ENCODE measurements at regions not wholly inside any gene's neighbourhood (a gene's known extent, or its start where the extent isn't known, plus 50 kb on each side); places are given as distances from the start of the nearest gene placed in this dataset.

- Histone ChIP-seq H3K9ac (ENCODE audit: low read depth, low read length) (no peak overlapping the region), H3K4me1 (ENCODE audit: insufficient read depth, low read length) (no peaks in the 10 kb centered on the region), H3K9me3 (ENCODE audit: control insufficient read depth, insufficient read depth, low read length) (no peaks in the 10 kb centered on the region; the same call in 1 of the 2 replicates), H3K36me3 (ENCODE audit: insufficient read depth, low read length) (no peaks in the 10 kb centered on the region)
Measured at GRCh38 chr2:147525819-147526489, 318.9 kb upstream of the ACVR2A start.

- Histone ChIP-seq H3K9me3 (ENCODE audit: control insufficient read depth, insufficient read depth, low read length) (no peaks in the 10 kb centered on the region), H3K4me1 (ENCODE audit: insufficient read depth, low read length) (no peaks in the 10 kb centered on the region), H3K9ac (ENCODE audit: low read depth, low read length) (no peak overlapping the region), H3K36me3 (ENCODE audit: insufficient read depth, low read length) (no peaks in the 10 kb centered on the region)
Measured at GRCh38 chr2:147524912-147525311, 319.9 kb upstream of the ACVR2A start.

- H3K36me3 ChIP-seq (ENCODE audit: insufficient read depth, low read length): no peaks in the 10 kb centered on the region
- H3K9me3 ChIP-seq (ENCODE audit: control insufficient read depth, insufficient read depth, low read length): no peaks in the 10 kb centered on the region
- H3K4me1 ChIP-seq (ENCODE audit: insufficient read depth, low read length): no peaks in the 10 kb centered on the region
- no peak overlapping the region for H3K9ac ChIP-seq (ENCODE audit: low read depth, low read length)
Measured at GRCh38 chr2:147523415-147523814, 321.4 kb upstream of the ACVR2A start.

- no peaks in the 10 kb centered on the region for H3K9me3 ChIP-seq (ENCODE audit: control insufficient read depth, insufficient read depth, low read length)
- H3K36me3 ChIP-seq (ENCODE audit: insufficient read depth, low read length): no peaks in the 10 kb centered on the region
- no peak overlapping the region for H3K9ac ChIP-seq (ENCODE audit: low read depth, low read length)
- no peaks in the 10 kb centered on the region for H3K4me1 ChIP-seq (ENCODE audit: insufficient read depth, low read length)
Measured at GRCh38 chr2:147521936-147522335, 322.9 kb upstream of the ACVR2A start.

GRCh38 chr2:147520817-147521216, 324.0 kb upstream of the ACVR2A start:
- Histone ChIP-seq H3K9me3 (ENCODE audit: control insufficient read depth, insufficient read depth, low read length) (no peaks in the 10 kb centered on the region), H3K9ac (ENCODE audit: low read depth, low read length) (no peak overlapping the region), H3K36me3 (ENCODE audit: insufficient read depth, low read length) (no peaks in the 10 kb centered on the region), H3K4me1 (ENCODE audit: insufficient read depth, low read length) (no peaks in the 10 kb centered on the region)

- Histone ChIP-seq H3K4me1 (ENCODE audit: insufficient read depth, low read length) (no peaks in the 10 kb centered on the region), H3K9me3 (ENCODE audit: control insufficient read depth, insufficient read depth, low read length) (no peaks in the 10 kb centered on the region), H3K36me3 (ENCODE audit: insufficient read depth, low read length) (no peaks in the 10 kb centered on the region), H3K9ac (ENCODE audit: low read depth, low read length) (no peak overlapping the region)
Measured at GRCh38 chr2:147519178-147519577, 325.7 kb upstream of the ACVR2A start.

- no peaks in the 10 kb centered on the region for H3K9me3 ChIP-seq (ENCODE audit: control insufficient read depth, insufficient read depth, low read length)
- H3K4me1 ChIP-seq (ENCODE audit: insufficient read depth, low read length): no peaks in the 10 kb centered on the region; the same call in 1 of the 2 replicates
- H3K36me3 ChIP-seq (ENCODE audit: insufficient read depth, low read length): no peaks in the 10 kb centered on the region
- H3K9ac ChIP-seq (ENCODE audit: low read depth, low read length): no peak overlapping the region
Measured at GRCh38 chr2:147515213-147515612, 329.6 kb upstream of the ACVR2A start.

GRCh38 chr2:147512206-147512605, 332.6 kb upstream of the ACVR2A start:
- Histone ChIP-seq H3K4me1 (ENCODE audit: insufficient read depth, low read length) (no peaks in the 10 kb centered on the region; the same call in 1 of the 2 replicates), H3K9ac (ENCODE audit: low read depth, low read length) (no peak overlapping the region), H3K36me3 (ENCODE audit: insufficient read depth, low read length) (no peaks in the 10 kb centered on the region), H3K9me3 (ENCODE audit: control insufficient read depth, insufficient read depth, low read length) (no peaks in the 10 kb centered on the region)

GRCh38 chr2:147511491-147511948, 333.3 kb upstream of the ACVR2A start:
- Histone ChIP-seq H3K9me3 (ENCODE audit: control insufficient read depth, insufficient read depth, low read length) (no peaks in the 10 kb centered on the region), H3K9ac (ENCODE audit: low read depth, low read length) (no peak overlapping the region), H3K36me3 (ENCODE audit: insufficient read depth, low read length) (no peaks in the 10 kb centered on the region), H3K4me1 (ENCODE audit: insufficient read depth, low read length) (no peaks in the 10 kb centered on the region; the same call in 1 of the 2 replicates)

GRCh38 chr2:147509821-147510220, 335.0 kb upstream of the ACVR2A start:
- no peaks in the 10 kb centered on the region for H3K9me3 ChIP-seq (ENCODE audit: control insufficient read depth, insufficient read depth, low read length)
- H3K4me1 ChIP-seq (ENCODE audit: insufficient read depth, low read length): no peaks in the 10 kb centered on the region; the same call in 1 of the 2 replicates
- H3K36me3 ChIP-seq (ENCODE audit: insufficient read depth, low read length): no peaks in the 10 kb centered on the region
- no peak overlapping the region for H3K9ac ChIP-seq (ENCODE audit: low read depth, low read length)

- no peak overlapping the region for H3K9ac ChIP-seq (ENCODE audit: low read depth, low read length)
- H3K4me1 ChIP-seq (ENCODE audit: insufficient read depth, low read length): no peaks in the 10 kb centered on the region
- no peaks in the 10 kb centered on the region for H3K36me3 ChIP-seq (ENCODE audit: insufficient read depth, low read length)
- no peaks in the 10 kb centered on the region for H3K9me3 ChIP-seq (ENCODE audit: control insufficient read depth, insufficient read depth, low read length)
Measured at GRCh38 chr2:147506889-147507288, 337.9 kb upstream of the ACVR2A start.

- Histone ChIP-seq H3K4me1 (ENCODE audit: insufficient read depth, low read length) (no peaks in the 10 kb centered on the region), H3K9me3 (ENCODE audit: control insufficient read depth, insufficient read depth, low read length) (no peaks in the 10 kb centered on the region), H3K9ac (ENCODE audit: low read depth, low read length) (no peak overlapping the region), H3K36me3 (ENCODE audit: insufficient read depth, low read length) (no peaks in the 10 kb centered on the region)
Measured at GRCh38 chr2:147502711-147503290, 342.0 kb upstream of the ACVR2A start.

GRCh38 chr2:147501968-147502367, 342.9 kb upstream of the ACVR2A start:
- no peak overlapping the region for H3K9ac ChIP-seq (ENCODE audit: low read depth, low read length)
- H3K36me3 ChIP-seq (ENCODE audit: insufficient read depth, low read length): no peaks in the 10 kb centered on the region; the same call in 1 of the 2 replicates
- H3K4me1 ChIP-seq (ENCODE audit: insufficient read depth, low read length): no peaks in the 10 kb centered on the region
- no peaks in the 10 kb centered on the region for H3K9me3 ChIP-seq (ENCODE audit: control insufficient read depth, insufficient read depth, low read length)

GRCh38 chr2:147500819-147501395, 343.9 kb upstream of the ACVR2A start:
- no peak overlapping the region for H3K9ac ChIP-seq (ENCODE audit: low read depth, low read length)
- no peaks in the 10 kb centered on the region for H3K4me1 ChIP-seq (ENCODE audit: insufficient read depth, low read length)
- H3K36me3 ChIP-seq (ENCODE audit: insufficient read depth, low read length): no peaks in the 10 kb centered on the region; the same call in 1 of the 2 replicates
- H3K9me3 ChIP-seq (ENCODE audit: control insufficient read depth, insufficient read depth, low read length): no peaks in the 10 kb centered on the region

- Histone ChIP-seq H3K4me1 (ENCODE audit: insufficient read depth, low read length) (no peaks in the 10 kb centered on the region), H3K9ac (ENCODE audit: low read depth, low read length) (no peak overlapping the region)
Measured at GRCh38 chr2:147500229-147500628, 344.6 kb upstream of the ACVR2A start.

More at GRCh38 chr2:147500229-147500628, 344.6 kb upstream of the ACVR2A start:
- Histone ChIP-seq H3K36me3 (ENCODE audit: insufficient read depth, low read length) (no peaks in the 10 kb centered on the region; the same call in 1 of the 2 replicates), H3K9me3 (ENCODE audit: control insufficient read depth, insufficient read depth, low read length) (no peaks in the 10 kb centered on the region)
